HG03469 (cell line): ENCODE measurements at regions not wholly inside any gene's neighbourhood (a gene's known extent, or its start where the extent isn't known, plus 50 kb on each side); places are given as distances from the start of the nearest gene placed in this dataset.
"Not testable (repeated sequence)": the region's sequence is repeated elsewhere in the genome, so short reads cannot be mapped to it uniquely, and the experiment has no call there.

Experiments used
- ATAC-seq: cut with Tn5 transposase; IDR thresholded peaks from one replicate; pipeline ENCODE4 v1.9.1; 2021; ENCODE audit warnings: mild to moderate bottlenecking, moderate library complexity, moderate number of reproducible peaks; ENCODE audit not compliant: unreplicated experiment

- no peak for ATAC-seq
Observed at GRCh38 chr5:102554082-102554481, 55.3 kb upstream of the SLCO6A1 start.

- ATAC-seq, result no peak
Observed at GRCh38 chr5:102554728-102555127, 55.9 kb upstream of the SLCO6A1 start.

GRCh38 chr5:102561894-102562760 lies 63.3 kb upstream of the SLCO6A1 start:
- no peak for ATAC-seq

- no peak for ATAC-seq
Observed at GRCh38 chr5:102570747-102571146, 71.9 kb upstream of the SLCO6A1 start.

- no peak for ATAC-seq
Observed at GRCh38 chr5:102578362-102578761, 79.6 kb upstream of the SLCO6A1 start.

GRCh38 chr5:102579379-102579778 lies 80.6 kb upstream of the SLCO6A1 start:
- ATAC-seq, result no peak

- ATAC-seq, result no peak
Observed at GRCh38 chr5:102581011-102581410, 82.2 kb upstream of the SLCO6A1 start.

GRCh38 chr5:102582696-102583095 lies 83.9 kb upstream of the SLCO6A1 start:
- ATAC-seq, result no peak

- ATAC-seq, result no peak
Observed at GRCh38 chr5:102583276-102584124, 84.7 kb upstream of the SLCO6A1 start.

GRCh38 chr5:102589661-102590060 lies 90.9 kb upstream of the SLCO6A1 start:
- no peak for ATAC-seq

- no peak for ATAC-seq
Observed at GRCh38 chr5:102590467-102590866, 91.7 kb upstream of the SLCO6A1 start.

- ATAC-seq, result peak; percentile 70
Observed at GRCh38 chr5:102591650-102592049, 92.8 kb upstream of the SLCO6A1 start.

GRCh38 chr5:102592586-102592985 lies 93.8 kb upstream of the SLCO6A1 start:
- not testable (repeated sequence) for ATAC-seq

- ATAC-seq, result no peak
Observed at GRCh38 chr5:102594192-102594591, 95.4 kb upstream of the SLCO6A1 start.

- no peak for ATAC-seq
Observed at GRCh38 chr5:102595332-102595731, 96.5 kb upstream of the SLCO6A1 start.

- ATAC-seq, result peak; percentile 75
Observed at GRCh38 chr5:102596113-102596512, 97.3 kb upstream of the SLCO6A1 start.

GRCh38 chr5:102596951-102597350 lies 98.2 kb upstream of the SLCO6A1 start:
- ATAC-seq, result no peak

- ATAC-seq, result no peak
Observed at GRCh38 chr5:102599289-102599688, 100.5 kb upstream of the SLCO6A1 start.

- ATAC-seq, result no peak
Observed at GRCh38 chr5:102600964-102601363, 102.2 kb upstream of the SLCO6A1 start.

- ATAC-seq, result no peak
Observed at GRCh38 chr5:102603670-102604069, 104.9 kb upstream of the SLCO6A1 start.

- no peak for ATAC-seq
Observed at GRCh38 chr5:102608414-102608813, 109.6 kb upstream of the SLCO6A1 start.

GRCh38 chr5:102611312-102611711 lies 112.5 kb upstream of the SLCO6A1 start:
- no peak for ATAC-seq
